NB4 (cell line): ENCODE measurements at regions not wholly inside any gene's neighbourhood (a gene's known extent, or its start where the extent isn't known, plus 50 kb on each side); places are given as distances from the start of the nearest gene placed in this dataset.

Experiments
- DNase-seq: peaks from one replicate; pipeline ENCODE4 v3.0.0; 2010; ENCODE audit warnings: low read depth
- H3K4me3 ChIP-seq: one replicate; pipeline ENCODE4 v1.5.1; 2011; ENCODE audit warnings: mild to moderate bottlenecking, low read depth, low read length, moderate library complexity
- MYC ChIP-seq: IDR thresholded peaks from 2 replicates; pipeline ENCODE4 v1.6.1; 2011; ENCODE audit warnings: low read depth, low read length
- POLR2A ChIP-seq: IDR thresholded peaks from 2 replicates; pipeline ENCODE4 v1.6.1; 2011; ENCODE audit warnings: mild to moderate bottlenecking; ENCODE audit not compliant: insufficient read length; ENCODE audit errors: extremely low read depth
- TF ChIP-seq, protein P1 (sequence below): IDR thresholded peaks from 2 replicates; pipeline ENCODE4 v1.6.1; 2011; ENCODE audit warnings: low read depth, low read length
- TF ChIP-seq, protein P2 (sequence below): IDR thresholded peaks from one replicate; pipeline ENCODE4 v1.5.1; 2012; ENCODE audit warnings: low read depth, low read length

DNA sequence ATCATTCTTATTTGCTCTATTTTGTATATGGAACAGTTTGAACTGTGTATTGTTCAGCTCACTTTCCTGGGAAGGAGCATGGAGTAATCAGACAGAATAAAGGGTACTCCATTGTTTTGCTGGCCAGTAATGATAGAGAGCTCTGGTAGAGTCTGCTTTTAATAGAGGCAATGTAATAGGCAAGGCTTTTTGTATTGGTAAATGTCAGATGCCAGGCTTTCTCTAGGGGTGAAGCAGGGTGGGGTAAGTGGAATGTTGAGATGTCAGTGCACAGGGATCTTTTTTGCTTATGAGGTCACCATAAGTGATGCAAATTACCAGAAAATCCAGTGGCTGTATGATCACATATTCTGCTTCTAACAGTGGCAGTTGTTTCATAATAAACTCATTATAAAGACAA, 1088.3 kb upstream of the SORCS1 start:
- no peak for DNase-seq
- TF ChIP-seq, protein P1, sequence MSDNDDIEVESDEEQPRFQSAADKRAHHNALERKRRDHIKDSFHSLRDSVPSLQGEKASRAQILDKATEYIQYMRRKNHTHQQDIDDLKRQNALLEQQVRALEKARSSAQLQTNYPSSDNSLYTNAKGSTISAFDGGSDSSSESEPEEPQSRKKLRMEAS: no peak
- TF ChIP-seq, protein P2, sequence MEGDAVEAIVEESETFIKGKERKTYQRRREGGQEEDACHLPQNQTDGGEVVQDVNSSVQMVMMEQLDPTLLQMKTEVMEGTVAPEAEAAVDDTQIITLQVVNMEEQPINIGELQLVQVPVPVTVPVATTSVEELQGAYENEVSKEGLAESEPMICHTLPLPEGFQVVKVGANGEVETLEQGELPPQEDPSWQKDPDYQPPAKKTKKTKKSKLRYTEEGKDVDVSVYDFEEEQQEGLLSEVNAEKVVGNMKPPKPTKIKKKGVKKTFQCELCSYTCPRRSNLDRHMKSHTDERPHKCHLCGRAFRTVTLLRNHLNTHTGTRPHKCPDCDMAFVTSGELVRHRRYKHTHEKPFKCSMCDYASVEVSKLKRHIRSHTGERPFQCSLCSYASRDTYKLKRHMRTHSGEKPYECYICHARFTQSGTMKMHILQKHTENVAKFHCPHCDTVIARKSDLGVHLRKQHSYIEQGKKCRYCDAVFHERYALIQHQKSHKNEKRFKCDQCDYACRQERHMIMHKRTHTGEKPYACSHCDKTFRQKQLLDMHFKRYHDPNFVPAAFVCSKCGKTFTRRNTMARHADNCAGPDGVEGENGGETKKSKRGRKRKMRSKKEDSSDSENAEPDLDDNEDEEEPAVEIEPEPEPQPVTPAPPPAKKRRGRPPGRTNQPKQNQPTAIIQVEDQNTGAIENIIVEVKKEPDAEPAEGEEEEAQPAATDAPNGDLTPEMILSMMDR: no peak
- TF ChIP-seq POLR2A: no peak
- TF ChIP-seq MYC: no peak
- H3K4me3 ChIP-seq: no peak overlapping the region

DNA sequence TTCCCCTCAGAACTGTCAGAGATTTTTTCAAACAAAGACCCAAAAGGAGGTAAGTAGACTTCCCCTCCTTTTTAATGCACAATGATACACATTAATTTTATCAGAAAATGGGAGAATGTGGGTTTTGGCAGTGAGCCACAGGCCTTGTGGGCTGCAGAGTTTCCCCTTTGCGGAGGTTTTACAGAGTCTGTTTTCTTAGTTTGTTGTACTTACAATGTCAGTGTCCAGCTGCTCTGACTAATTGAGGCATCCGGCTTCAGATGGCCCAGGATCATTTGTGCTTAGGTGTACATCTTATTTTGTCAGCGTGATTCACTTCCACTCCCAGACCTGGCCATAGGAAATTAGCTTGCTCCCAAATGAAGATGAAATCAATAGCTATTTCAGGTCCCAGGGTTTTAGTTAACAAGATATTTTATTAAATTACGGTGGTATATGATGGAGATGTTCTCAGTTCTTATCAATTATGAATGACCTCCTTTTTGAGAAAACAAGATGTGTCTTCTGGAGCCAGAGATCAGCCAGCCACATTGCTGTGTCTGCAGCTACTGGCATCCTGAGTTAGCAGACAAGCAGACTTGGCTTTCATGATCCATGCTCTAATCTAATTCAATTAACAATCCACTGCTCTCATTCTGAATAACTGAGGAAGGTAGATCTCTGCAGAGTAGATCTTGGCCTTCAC, 1086.6 kb upstream of the SORCS1 start:
- H3K4me3 ChIP-seq: no peak overlapping the region
- no peak for DNase-seq
- TF ChIP-seq, protein P1: no peak
- TF ChIP-seq MYC: no peak
- TF ChIP-seq, protein P2: no peak
- TF ChIP-seq POLR2A: no peak

DNA sequence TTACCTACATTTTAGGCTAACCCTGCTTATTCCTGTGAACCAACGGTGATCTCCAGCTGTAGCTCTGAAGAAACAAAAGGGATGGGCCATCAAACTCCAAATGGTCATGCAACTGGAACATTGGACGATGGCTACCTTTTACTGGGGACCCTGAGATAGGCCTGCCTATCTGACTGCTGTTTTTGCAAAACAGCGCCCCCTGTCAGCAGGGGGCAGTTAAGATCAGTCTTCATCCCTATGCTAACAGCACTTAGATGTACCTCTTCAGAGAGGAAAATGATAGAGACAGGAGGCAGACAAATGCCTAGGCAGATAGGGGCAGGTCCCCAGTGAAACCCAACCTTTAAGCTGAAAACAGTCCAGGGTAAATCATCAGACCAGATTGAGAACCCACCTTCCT, 1085.4 kb upstream of the SORCS1 start:
- peak; percentile 29 for DNase-seq
- H3K4me3 ChIP-seq: no peak overlapping the region
- TF ChIP-seq, protein P1: no peak
- TF ChIP-seq, protein P2: peak; percentile 49

DNA sequence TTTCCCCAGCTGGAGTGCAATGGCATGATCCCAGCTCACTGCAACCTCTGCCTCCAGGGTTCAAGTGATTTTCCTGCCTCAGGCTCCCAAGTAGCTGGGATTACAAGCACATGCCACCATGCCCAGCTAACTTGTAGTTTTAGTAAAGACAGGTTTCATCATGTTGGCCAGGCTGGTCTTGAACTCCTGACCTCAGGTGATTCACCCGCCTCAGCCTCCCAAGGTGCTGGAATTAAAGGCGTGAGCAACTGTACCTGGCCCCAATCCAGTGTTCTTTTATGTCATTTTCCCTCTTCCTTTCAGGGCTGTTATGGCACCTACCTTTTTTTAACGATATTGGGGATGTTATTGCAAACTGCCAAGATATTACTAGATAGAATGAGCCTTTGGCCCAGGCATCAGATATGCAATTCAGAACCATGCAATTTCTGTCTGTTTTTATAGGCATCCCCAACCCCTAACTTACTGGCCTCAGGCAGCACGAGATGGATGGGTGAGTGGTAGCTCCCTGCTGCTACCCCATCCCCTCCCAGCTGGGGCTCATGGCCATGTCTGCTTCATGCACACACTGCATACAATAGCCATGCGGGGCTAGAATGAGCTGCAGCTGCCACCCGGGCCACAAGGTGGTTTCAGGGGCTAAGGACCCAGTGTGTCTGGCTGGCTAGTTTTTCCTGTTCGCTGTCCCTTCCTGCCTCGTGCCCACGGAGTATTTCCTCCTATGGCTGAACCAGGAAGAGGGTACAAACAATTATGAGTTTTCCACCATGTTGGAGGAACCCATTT, 1080.1 kb upstream of the SORCS1 start:
- DNase-seq: no peak
- no peak overlapping the region for H3K4me3 ChIP-seq
- TF ChIP-seq MYC (no peak), POLR2A (no peak)
- TF ChIP-seq, protein P2: no peak
- TF ChIP-seq, protein P1: no peak

DNA sequence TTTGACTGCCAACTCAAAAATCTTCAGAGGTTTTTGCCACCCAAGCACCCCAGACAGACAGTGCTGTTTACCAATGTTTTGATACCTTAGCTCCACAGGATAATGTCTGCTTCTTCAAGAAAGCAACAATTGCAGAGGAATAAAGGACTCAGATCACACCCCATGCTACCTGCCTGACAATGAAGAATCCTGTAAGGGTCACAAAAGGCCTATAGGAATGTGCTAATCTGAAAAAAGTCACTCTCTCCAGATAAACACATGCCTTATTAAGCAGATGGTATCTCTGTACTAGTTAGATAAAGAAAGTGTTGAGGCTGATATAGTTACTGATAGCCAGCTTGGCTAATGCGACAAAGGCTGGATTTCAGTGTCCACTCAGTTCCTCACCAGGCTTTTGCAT, 1076.7 kb upstream of the SORCS1 start:
- H3K4me3 ChIP-seq: no peak overlapping the region
- TF ChIP-seq, protein P2: no peak
- TF ChIP-seq MYC: no peak
- TF ChIP-seq, protein P1: no peak
- no peak for TF ChIP-seq POLR2A
- no peak for DNase-seq
